ENCODE measurements at regions not wholly inside any gene's neighbourhood (a gene's known extent, or its start where the extent isn't known, plus 50 kb on each side); places are given as distances from the start of the nearest gene placed in this dataset.

DNA sequence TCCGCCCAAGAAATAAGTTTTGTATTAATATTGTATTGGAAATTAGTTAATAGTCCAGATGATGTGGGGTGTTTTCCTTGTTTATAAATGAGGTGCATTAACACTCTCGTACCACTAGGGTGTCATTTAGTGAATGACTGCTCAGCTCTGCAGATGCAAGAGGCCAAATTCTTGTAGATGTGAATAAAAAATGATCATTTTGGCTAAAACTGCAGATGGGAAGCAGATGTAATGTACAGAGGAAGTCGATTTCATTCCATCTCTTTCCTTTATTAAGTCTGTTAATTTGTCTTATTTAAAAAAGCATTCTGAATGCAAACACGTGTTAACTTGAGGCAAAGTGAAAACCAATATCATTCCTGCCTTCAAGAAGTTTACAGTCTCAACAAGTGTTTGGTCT, 108.1 kb downstream of the DHX15 start:
- DNase-seq (ENCODE audit: low read depth in 1 of 2, low spot score in 1 of 2), result no peak

DNA sequence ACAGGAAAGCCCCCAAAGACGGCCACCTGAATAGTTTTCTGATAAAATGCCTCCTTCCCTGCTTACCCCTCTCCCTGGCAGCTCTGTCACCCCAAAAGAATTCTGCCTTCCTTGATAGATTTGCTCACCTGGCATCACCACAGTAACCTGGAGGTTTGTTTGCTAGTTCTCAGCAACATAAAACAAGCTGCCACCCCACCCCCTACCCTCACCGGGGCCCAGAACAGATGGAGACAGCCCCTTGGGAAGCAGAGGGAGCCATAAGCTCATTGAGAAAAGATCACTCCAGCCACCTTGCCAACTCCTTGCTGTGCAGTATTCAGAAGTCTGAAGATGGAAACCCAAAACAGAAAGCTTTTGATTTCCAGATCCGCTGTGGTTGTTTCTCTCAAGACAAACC, 108.6 kb downstream of the DHX15 start:
- DNase-seq (ENCODE audit: low read depth in 1 of 2, low spot score in 1 of 2), result no peak

DNA sequence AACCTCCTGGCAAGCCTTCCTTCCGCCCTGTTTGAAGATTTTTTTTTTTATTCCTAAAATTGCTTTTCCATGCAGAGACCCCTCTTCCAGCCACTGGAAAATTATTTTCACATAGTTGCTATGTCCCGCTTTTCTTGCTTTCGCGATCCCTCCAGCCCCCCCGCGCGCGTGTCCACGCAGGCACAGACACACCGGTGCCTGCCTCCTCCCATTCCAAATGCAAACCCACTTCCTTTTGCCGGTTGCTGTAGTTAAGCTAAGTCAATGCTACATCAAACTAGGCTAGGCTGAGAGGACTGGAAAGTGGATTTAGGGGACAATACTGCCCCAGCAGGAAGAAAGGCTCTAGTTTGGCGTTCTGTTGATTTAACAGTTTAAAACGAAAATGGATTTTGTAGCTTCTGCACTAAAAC, 111.0 kb downstream of the DHX15 start:
- DNase-seq (ENCODE audit: low read depth in 1 of 2, low spot score in 1 of 2), result no peak

DNA sequence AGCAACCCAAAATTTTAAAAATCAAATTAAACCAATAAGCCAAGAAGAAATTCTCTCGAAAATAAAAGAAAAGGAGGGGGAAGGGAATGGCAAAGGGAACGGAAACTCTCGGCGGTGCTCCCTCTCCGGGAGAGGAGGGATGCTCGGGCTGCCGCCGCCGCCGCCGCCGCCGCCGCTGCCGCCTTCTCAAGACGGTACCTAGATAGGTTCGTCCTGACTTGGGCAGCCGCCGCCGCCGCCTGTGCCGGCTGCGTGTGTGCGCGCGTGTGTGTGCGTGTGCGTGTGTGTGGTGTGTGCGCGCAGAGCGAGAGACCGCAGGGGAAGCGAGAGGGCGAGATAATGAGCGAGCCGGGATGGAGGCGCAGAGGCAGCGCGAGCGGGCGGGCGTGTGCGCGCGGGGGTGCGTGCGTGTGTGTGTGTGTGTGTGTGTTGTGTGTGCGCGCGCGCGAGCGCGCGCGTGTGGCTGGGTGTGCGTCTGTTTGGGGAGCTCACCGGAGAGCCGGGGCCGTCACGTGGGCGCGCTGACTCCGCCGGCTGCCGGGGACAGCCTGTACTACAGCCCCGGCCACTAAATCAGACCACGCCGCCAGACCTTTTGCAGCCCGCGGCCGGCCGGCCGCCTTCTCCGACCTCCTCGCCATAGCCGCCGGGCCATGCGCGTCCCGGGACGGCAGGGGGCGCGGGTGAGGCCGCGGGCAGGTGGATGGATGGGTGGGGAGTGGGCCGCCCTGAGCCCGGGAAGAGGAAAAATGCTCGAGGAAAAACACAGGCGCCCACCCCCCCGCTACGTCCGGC, 111.6 kb downstream of the DHX15 start:
- peak; percentile 23 to 25 for DNase-seq (ENCODE audit: low read depth in 1 of 2, low spot score in 1 of 2)

DNA sequence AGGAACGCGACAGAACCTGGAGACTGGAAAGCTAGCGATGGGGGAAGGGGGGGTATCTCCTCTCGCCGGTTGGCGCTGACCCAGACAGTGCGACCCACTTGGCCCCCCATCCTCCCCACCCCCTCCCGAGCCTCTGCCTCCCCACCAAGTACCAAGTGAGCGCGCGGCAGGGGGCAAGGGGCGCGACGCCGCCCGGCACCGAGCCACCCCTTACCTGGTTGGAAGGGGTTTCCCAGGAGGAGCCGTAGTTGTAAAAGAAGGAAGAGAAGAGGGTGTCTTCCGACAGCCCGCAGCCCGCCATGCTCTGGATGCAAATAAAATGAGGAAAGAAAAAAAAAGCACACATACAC, 112.2 kb downstream of the DHX15 start:
- DNase-seq (ENCODE audit: low read depth in 1 of 2, low spot score in 1 of 2), result no peak

DNA sequence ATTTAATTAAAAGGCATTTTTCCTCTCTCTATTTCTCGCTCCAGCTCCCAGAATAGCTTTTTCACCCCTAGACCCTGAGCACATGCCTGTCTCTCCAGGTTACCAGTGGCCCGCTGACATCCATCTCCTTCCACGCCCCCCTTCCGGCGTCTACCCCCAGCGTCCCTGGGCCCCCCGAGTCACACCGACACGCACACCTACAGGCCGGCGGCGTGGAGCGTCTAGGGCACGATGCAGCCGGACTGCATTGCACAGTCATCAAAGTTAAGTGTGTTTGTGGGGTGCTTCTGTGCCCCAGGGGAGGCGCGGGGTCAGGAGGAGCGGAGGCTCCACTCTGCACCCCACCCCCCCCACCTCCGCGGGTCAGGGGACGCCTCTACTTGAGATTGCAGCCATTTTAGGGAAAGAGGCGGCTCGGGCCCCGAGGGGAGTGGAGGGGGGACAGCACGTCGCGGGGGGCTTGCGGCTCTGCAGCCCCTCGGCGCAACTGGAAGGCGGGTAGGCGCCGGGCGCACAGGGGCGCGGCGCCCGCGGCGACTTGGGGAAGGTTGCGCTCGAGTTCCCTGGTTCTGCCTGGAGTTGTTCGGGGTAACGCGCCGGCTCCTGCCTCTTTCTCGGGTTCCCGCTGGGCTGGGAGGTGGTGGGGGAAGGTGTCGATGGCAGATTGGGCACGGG, 112.7 kb downstream of the DHX15 start:
- no peak for DNase-seq (ENCODE audit: low read depth in 1 of 2, low spot score in 1 of 2)

DNA sequence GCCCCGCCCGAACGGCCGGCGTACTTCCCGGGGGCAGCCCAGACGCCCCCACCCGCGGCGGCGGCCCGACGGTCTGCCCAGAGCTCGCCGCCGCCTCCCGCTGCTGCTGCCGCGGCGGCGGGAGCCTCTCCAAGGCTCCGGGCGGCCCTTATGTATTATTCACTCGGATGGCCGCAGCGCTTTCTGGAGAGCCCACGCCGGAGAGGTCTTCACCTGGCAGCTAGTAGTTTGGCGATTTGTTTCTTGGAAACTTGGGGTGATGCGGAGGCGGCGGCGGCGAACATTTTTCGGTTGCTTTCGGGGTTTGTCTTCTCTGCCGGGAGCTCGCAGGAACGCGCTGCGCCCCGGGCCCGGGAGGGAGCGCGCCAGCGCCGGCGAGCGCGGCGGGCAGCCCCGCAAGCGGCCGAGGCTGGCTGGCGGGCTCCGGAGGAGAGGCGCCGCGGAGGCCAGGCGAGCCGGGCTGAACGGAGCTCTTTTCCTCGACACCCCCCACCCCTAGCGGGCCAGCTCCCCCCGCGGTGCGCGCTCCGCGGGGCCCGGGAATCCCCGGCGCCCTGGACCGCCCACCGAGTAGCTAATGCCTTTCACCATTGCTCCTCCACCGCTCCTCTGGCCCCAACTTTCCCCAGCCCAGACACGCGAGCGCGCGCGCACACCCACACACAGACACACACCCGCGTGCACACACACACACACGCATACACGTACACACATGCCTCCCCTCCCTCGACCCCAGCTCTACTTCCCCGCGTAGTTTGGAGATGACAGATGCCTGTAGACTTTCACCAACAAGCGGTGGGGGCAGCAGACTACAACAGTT, 113.5 kb downstream of the DHX15 start:
- DNase-seq (ENCODE audit: low read depth in 1 of 2, low spot score in 1 of 2), result peak in 1 of 2 donors; percentile 14

DNA sequence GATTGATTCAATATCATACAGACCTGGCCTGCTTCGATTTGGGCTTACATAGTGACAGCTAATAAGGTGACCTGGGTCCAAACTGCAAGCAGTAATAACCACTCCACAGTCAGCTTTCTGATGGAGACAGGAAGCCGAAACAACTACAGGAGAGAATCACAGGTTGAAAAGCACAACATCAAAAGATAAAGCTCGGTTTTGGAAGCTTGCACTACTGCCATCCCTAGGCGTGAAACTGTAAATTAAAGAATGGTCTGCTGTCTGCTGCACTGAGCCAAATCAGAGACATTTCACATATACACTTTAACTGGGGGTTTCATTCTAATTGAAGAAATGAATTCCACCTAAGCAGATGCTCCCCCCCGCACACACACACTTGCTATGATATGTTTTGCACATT, 116.3 kb downstream of the DHX15 start:
- DNase-seq (ENCODE audit: low read depth in 1 of 2, low spot score in 1 of 2), result no peak

DNA sequence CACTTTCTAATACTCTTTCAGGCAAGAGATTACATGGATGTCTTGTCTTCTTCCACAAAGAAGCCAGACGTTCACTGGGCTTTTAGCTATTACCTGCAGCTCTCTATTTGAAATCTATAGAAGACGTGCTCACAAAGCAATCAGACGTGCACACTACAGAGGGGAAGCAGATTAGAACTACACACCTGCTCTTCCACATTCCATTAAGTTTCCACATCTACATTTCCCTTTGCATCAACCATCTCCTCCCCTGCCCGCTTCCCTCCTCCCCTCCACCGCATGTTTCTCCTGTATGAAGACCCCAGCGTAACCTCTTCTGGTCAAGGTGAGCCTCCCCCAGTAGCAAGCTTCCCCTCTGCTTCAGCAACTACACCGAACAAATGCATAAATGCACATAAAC, 119.8 kb downstream of the DHX15 start:
- no peak for DNase-seq (ENCODE audit: low read depth in 1 of 2, low spot score in 1 of 2)

DNA sequence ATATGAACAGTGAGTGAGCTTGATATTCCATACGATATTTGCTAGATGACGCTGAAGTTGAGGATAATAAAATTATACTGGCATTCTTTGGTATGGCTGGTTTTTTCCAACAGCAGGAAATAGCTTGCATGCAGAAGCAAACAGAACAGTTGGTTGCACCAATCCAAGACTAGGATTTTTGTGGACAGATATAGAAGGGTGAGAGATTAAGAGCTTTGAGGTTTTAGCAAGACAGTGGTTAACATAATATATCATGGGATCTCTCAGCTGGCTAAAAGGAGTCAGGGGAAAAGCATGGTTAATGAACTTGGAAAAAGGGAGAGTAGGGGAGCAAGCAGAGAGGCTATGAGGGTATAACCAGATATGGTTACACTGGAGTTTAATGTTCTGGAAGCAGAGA, 127.9 kb downstream of the DHX15 start:
- DNase-seq (ENCODE audit: low read depth in 1 of 2, low spot score in 1 of 2), result no peak

DNA sequence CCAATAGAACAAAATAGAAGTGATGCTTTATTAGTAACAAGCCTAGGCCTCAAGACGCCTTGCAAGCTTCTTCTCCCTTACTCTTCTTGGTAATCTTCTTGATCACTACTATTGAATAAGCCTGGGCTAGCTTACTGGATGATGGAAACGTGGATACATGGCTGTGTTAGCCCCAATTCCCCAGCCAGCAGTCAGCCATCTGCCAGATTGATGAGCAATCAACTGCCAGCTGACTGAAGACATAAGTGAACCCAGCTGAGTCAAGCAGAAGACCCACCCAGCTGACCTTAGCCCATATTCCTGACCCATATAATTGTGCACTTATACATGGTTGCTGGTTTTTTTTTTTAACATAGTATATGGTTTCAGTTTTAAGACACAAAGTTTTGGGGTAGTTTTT, 130.4 kb downstream of the DHX15 start:
- DNase-seq (ENCODE audit: low read depth in 1 of 2, low spot score in 1 of 2), result no peak

DNA sequence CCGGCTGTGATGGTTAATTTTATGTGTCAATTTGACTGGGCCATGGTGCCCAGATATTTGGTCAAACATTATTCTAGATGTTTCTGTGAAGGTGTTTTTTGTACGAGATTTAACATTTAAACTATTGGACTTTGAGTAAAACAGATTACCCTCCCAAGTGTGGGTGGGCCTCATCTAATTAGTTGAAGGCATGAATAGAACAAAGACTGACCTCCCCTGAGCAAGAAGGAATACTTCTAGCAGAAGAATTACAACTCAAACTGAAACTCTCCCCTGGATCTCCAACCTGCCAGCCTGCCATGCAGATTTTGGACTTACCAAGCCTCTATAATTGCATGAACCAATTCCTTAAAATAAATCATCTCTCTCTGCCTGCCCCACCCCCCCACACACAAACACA, 132.5 kb downstream of the DHX15 start:
- DNase-seq (ENCODE audit: low read depth in 1 of 2, low spot score in 1 of 2), result no peak

DNA sequence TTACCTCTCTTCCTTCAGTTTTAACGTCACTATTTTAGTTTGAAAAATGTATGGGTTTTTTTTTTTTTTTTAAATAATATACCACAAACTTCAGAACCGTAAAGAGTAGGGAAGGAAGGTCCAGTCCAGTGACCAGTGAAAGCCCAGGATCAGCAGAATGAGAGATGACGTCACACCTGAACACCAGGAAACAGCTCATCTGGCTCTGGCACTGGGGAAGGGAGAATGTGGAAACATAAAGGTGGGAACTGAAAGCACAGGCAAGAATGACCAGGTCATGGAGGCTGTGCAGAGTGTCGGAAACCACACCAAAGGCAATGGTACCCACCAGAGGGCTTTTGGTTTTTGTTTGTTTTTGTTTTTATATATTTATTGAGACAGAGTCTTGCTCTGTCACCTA, 141.2 kb downstream of the DHX15 start:
- DNase-seq (ENCODE audit: low read depth in 1 of 2, low spot score in 1 of 2), result no peak

DNA sequence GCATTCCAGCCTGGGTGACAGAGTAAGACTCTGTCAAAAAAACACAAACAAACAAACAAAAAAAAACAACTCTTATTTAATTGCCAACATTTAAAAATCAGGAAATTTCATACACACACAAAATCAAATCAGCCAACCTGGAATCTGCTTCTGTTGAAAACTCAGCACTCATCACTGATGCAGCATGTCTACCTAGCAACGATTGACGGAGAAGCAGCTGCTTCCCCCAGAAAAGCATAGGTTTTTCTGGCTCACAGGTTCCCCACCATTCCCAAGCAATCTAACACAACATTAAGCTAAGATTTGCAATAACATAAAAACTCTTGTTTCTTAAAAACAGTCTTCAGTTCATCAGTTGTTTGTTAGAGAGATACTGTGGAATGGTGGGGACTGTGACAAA, 143.6 kb downstream of the DHX15 start:
- no peak for DNase-seq (ENCODE audit: low read depth in 1 of 2, low spot score in 1 of 2)

DNA sequence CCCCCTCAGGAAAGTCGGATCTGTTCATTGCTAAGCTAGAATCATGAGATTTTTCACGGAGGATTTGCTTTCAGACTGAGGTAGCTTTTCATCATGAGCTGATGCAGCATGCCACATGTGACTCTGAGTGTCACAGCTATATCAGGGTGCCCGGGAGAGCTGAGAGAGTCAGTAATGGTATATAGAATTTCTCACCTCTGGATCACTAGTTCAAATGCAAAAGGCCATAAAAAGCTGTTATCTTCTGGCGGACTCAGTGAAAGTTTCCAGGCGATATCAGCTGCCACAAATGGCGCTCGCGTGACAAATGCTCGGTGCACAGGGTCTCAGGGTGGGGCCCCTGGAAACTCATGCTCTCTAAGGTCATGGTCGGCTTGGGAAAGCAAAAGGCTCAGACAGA, 150.1 kb downstream of the DHX15 start:
- no peak for DNase-seq (ENCODE audit: low read depth in 1 of 2, low spot score in 1 of 2)

DNA sequence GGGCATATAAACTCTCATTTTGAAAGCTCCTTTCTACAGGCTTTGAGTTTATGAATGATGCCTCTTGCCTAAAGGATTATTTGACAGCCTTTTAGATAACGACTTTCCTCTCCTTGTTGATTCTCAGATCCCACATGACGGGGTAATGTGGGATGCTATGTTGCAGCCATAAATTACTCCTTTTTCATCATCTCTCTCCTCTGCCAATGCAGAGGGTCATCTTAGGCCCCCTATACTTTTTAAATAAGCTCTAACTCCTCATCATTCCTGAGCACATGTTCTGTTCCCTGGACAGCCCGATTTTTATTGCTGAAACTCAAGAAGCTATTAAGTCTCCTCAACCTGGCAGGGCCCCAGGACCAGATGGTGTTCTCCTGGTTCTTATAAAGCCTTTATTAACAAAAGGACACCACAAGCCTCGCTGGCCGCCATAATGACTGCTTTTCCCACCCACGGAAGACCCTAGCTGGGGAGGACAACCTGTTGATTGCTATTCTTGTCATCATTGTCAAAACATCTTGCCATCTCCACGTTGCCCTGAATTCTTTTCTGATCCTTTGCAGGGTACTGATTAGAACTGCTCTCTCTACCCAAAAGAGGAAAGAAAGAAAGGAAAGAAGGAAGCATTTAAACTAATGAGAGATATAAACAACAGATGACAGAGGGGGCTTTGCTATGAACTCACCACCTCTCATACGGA, 150.7 kb downstream of the DHX15 start:
- no peak for DNase-seq (ENCODE audit: low read depth in 1 of 2, low spot score in 1 of 2)

DNA sequence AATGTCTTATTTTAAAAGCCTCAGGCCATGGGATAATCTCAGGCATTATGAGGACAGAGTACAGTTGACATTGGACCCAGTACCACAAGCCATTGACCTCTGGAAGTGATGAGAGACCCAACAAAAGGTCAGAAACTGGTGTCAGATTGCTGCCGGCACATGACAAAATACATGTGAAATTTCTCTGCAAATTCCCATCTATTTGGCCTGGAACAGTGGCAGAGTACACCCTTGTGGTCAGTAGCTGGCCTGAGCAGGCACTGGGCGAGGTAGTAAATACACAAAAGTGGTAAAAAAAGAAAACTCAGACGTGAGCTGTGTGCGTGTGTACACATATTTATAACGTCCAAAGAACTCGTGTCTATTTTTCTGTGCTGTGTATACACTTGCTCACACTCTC, 155.5 kb downstream of the DHX15 start:
- no peak for DNase-seq (ENCODE audit: low read depth in 1 of 2, low spot score in 1 of 2)

DNA sequence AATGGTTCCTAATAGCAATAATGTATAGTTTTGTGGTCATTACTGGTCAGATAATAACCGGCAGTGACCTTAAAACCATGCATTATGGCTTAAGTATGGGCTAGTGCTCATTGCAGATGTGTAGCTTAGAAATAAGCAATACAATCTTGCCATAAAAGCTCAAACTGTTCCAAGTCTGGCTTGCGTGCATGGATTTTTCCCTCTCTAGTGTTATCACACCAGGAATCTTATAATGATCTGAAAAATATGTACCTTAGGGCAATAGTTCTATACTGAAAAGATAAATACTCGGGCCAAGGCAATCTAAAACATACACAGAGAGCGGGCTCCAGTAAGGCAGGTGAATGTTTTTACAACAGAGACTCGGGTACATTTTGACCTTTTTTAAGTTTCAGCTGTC, 157.8 kb downstream of the DHX15 start:
- no peak for DNase-seq (ENCODE audit: low read depth in 1 of 2, low spot score in 1 of 2)

DNA sequence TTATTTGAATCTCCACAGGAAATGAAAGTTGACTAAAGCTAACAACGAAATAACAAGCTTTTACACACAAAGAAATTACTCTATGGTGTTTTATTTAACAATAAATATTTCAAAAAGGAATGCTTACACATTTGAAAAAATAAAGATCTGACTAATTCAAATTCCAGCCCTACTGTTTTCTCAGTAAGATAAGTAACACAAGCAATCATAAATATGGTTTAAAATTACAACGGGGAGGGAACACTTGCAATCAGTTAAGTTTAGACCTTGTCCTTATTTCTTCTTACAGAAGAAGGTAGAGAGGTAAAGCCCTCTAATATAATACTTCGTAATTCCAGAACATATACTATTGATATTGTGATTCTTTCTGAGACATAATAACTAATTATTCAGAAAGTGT, 158.5 kb downstream of the DHX15 start:
- DNase-seq (ENCODE audit: low read depth in 1 of 2, low spot score in 1 of 2), result no peak

DNA sequence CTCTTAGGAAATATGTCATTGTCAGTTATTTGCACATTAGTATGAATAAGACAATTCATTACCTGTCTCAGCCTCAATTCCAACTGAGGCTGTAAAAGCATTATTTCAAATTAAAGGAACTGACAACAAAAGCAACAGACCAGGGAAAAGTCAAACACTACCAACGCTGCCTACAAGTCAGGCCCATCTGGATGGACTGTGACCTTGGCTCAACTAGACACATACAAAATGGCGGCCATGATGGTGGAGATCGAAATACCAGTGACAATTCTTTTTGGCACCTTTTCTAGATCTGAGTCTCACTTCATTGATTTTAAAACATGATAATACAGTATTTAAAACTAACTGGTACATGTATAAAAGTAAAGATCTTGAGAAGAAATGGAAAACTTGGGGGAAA, 160.7 kb downstream of the DHX15 start:
- no peak for DNase-seq (ENCODE audit: low read depth in 1 of 2, low spot score in 1 of 2)

DNA sequence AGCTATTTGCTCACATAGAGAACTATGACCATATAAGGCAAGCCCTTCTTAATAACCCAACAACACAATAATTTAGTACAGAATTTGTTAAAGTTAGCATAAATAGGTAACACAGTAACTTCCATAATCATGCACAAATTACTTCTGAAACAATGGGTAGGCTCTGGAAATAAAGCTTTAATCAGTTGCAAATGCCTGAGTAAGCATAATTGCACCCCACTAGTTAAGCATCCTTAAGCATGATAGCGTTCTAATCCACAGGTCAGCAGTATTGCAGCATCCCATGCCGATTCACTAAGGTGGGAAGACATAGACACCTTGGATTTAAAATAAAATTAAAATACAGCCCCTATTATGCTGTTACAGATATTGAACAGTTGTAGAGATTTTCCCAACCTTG, 161.7 kb downstream of the DHX15 start:
- no peak for DNase-seq (ENCODE audit: low read depth in 1 of 2, low spot score in 1 of 2)
